Fibroblast of lung (primary cell): ENCODE measurements at regions not wholly inside any gene's neighbourhood (a gene's known extent, or its start where the extent isn't known, plus 50 kb on each side); places are given as distances from the start of the nearest gene placed in this dataset.
A peak's percentile ranks its signal among the peaks of the same experiment; 100 is the strongest.

ENCODE experiments used
- DNase-seq, 2 donors: peaks; one replicate each; pipeline versions ENCODE4 v3.0.0 to v3.0.0-alpha.2; 2010; ENCODE audit warnings: low read depth in 2 of 2
- H2AFZ ChIP-seq: 2 replicates; pipeline ENCODE4 v1.5.1; 2012; ENCODE audit warnings: low read length, control low read depth, inconsistent platforms
- H3K27ac ChIP-seq: 2 replicates; pipeline ENCODE4 v1.5.1; 2011; ENCODE audit warnings: low read length, control low read depth; ENCODE audit not compliant: insufficient read depth
- H3K27me3 ChIP-seq: 2 replicates; pipeline ENCODE4 v1.5.1; 2011; ENCODE audit warnings: mild to moderate bottlenecking, low read length; ENCODE audit not compliant: control insufficient read depth, insufficient read depth
- H3K36me3 ChIP-seq: 2 replicates; pipeline ENCODE4 v1.5.1; 2011; ENCODE audit warnings: low read length; ENCODE audit not compliant: control insufficient read depth, insufficient read depth
- H3K4me1 ChIP-seq: 2 replicates; pipeline ENCODE4 v1.5.1; 2011; ENCODE audit warnings: low read length; ENCODE audit not compliant: control insufficient read depth, insufficient read depth; ENCODE audit errors: extremely low read depth
- H3K4me2 ChIP-seq: 2 replicates; pipeline ENCODE4 v1.5.1; 2011; ENCODE audit warnings: low read length, control low read depth; ENCODE audit not compliant: insufficient read depth; ENCODE audit errors: extremely low read depth
- H3K4me3 ChIP-seq, 4 experiments: fragments of 200-600 bp in 1 of 4; sonication (generic) in 1 of 4; replicated peaks in 1 of 4; 2 replicates each; pipeline ENCODE4 v1.5.1; 2011 to 2016; ENCODE audit warnings: low read length in 4 of 4, low read depth in 3 of 4, mild to moderate bottlenecking in 3 of 4, control low read depth in 2 of 4, inconsistent platforms in 1 of 4, mixed read lengths in 1 of 4; ENCODE audit not compliant: insufficient read depth in 1 of 4; ENCODE audit errors: control extremely low read depth in 1 of 4
- H3K79me2 ChIP-seq: 2 replicates; pipeline ENCODE4 v1.5.1; 2012; ENCODE audit warnings: mild to moderate bottlenecking, low read length, inconsistent platforms; ENCODE audit not compliant: control insufficient read depth, insufficient read depth
- H3K9ac ChIP-seq: 2 replicates; pipeline ENCODE4 v1.5.1; 2011; ENCODE audit warnings: mild to moderate bottlenecking, low read length, control low read depth; ENCODE audit not compliant: insufficient read depth
- H3K9me3 ChIP-seq: 2 replicates; pipeline ENCODE4 v1.5.1; 2012; ENCODE audit warnings: low read depth, low read length; ENCODE audit not compliant: control insufficient read depth, insufficient read depth
- H4K20me1 ChIP-seq: 2 replicates; pipeline ENCODE4 v1.5.1; 2011; ENCODE audit warnings: low read length; ENCODE audit not compliant: control insufficient read depth, insufficient read depth; ENCODE audit errors: extremely low read depth
- EZH2 ChIP-seq: IDR thresholded peaks from 2 replicates; pipeline ENCODE4 v1.5.1; 2012; ENCODE audit warnings: low read length, control low read depth, mild to moderate bottlenecking; ENCODE audit errors: missing control alignments
- TF ChIP-seq, protein P1 (sequence below), 2 donors: IDR thresholded peaks in 1 of 2; conservative IDR thresholded peaks in 1 of 2; 1 replicate in 1 of 2; 2 replicates in 1 of 2; pipeline ENCODE4 v1.5.1; 2011 to 2012; ENCODE audit warnings: low read length in 2 of 2, control low read depth in 1 of 2, inconsistent platforms in 1 of 2, low read depth in 1 of 2, mild to moderate bottlenecking in 1 of 2

DNA sequence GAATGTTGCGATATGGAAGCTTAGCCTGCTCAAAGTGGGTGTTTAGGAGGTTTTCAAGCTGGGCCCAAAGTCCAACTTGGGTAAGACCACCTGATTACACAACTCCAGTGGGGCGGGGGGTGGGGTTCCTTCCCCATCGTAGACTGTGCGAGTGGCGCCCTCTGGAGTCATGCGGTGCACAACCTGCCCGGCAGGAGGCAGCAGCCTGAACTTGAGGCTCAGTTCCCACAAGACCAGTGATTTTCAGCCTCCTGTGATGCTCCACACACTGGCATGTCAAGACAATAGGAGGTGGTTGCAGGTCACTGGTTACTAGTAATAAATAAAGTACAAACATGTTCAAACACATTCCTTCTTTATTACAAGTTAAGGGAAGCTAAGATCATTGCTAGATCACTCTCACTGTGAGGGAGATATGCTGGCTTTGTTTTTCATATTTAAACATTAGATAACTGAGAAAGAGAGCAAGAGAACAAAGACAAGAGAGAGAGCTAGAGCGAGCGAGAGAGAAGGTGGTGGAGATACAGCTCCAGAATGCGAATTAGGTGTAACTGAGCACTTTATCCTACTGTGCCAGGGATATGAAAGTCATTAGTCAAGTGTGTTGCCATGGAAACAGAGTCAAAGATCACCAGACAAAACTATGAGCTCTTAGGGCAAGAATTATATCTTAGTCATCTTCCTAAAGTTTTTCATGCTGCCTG is 97.4 kb upstream of the BMPER start:
- TF ChIP-seq EZH2: no peak
- TF ChIP-seq, protein P1, sequence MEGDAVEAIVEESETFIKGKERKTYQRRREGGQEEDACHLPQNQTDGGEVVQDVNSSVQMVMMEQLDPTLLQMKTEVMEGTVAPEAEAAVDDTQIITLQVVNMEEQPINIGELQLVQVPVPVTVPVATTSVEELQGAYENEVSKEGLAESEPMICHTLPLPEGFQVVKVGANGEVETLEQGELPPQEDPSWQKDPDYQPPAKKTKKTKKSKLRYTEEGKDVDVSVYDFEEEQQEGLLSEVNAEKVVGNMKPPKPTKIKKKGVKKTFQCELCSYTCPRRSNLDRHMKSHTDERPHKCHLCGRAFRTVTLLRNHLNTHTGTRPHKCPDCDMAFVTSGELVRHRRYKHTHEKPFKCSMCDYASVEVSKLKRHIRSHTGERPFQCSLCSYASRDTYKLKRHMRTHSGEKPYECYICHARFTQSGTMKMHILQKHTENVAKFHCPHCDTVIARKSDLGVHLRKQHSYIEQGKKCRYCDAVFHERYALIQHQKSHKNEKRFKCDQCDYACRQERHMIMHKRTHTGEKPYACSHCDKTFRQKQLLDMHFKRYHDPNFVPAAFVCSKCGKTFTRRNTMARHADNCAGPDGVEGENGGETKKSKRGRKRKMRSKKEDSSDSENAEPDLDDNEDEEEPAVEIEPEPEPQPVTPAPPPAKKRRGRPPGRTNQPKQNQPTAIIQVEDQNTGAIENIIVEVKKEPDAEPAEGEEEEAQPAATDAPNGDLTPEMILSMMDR (conservative IDR thresholded peaks at IDR 0.05 in 1 of 2, IDR thresholded peaks at IDR 0.05 in 1 of 2; ENCODE audit: low read depth in 1 of 2, low read length in 2 of 2): peak; percentile 37 to 39
- H3K27me3 ChIP-seq: no peaks in the 10 kb centered on the region
- H3K9ac ChIP-seq: no peak overlapping the region
- peaks cover 6% of the 10 kb centered on the region for H3K4me1 ChIP-seq
- H3K27ac ChIP-seq: peak overlapping the region; percentile 17
- no peaks in the 10 kb centered on the region for H3K36me3 ChIP-seq
- DNase-seq: peak; percentile 66 to 91
- H3K9me3 ChIP-seq: no peaks in the 10 kb centered on the region
- H3K4me3 ChIP-seq: no peak overlapping the region
- no peaks in the 10 kb centered on the region for H3K79me2 ChIP-seq
- no peaks in the 10 kb centered on the region for H4K20me1 ChIP-seq
- no peak overlapping the region for H2AFZ ChIP-seq
- H3K4me2 ChIP-seq: peak overlapping the region; percentile 20

DNA sequence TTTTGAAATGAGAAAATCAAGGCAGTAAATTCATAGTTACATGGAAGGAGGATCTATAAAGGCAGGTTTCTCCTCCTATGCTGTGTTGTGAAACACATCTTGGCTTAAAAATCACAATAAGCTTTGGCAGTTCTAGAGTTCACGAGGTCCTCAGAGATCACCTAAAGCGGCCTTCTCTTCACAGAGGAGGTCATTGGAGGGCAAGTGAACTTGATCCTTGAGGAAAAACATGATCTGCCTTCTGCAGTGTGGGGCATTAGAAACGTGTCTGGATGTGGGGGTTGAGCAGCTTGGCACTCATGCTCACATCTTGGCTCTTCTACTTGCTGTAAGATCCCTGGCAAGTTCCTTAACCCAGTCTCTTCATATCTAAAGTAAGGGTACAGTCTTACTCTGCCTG is 96.1 kb upstream of the BMPER start:
- no peaks in the 10 kb centered on the region for H3K36me3 ChIP-seq
- no peak overlapping the region for H2AFZ ChIP-seq
- H4K20me1 ChIP-seq: no peaks in the 10 kb centered on the region
- no peak overlapping the region for H3K27ac ChIP-seq
- H3K79me2 ChIP-seq: no peaks in the 10 kb centered on the region
- H3K9ac ChIP-seq: no peak overlapping the region
- H3K4me2 ChIP-seq: no peak overlapping the region
- no peaks in the 10 kb centered on the region for H3K27me3 ChIP-seq
- TF ChIP-seq EZH2: no peak
- TF ChIP-seq, protein P1 (conservative IDR thresholded peaks at IDR 0.05 in 1 of 2, IDR thresholded peaks at IDR 0.05 in 1 of 2; ENCODE audit: low read depth in 1 of 2, low read length in 2 of 2): no peak
- H3K4me3 ChIP-seq: no peak overlapping the region
- H3K4me1 ChIP-seq: peaks cover 6% of the 10 kb centered on the region
- no peak for DNase-seq
- no peaks in the 10 kb centered on the region for H3K9me3 ChIP-seq

DNA sequence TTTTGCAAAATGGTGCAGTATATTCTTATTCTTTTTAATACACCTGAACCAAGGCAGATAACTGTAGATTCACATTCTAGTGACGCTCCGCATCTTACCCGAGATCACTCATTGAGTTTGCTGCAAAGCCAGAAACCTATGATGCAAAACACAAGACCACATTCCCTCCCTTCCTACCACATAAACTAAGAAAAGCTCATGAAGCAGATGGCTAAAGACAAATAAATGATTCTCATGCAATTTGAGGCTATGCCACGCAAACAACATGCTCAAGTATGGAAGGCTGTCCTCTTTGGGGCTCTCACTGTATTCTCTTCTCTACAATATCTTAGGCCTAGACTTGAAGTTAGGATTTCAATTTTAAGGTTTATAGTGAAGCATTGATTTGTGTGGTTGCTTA is 95.0 kb upstream of the BMPER start:
- no peaks in the 10 kb centered on the region for H3K36me3 ChIP-seq
- no peak overlapping the region for H2AFZ ChIP-seq
- no peak for DNase-seq
- H3K4me1 ChIP-seq: peaks cover 11% of the 10 kb centered on the region
- no peak for TF ChIP-seq EZH2
- TF ChIP-seq, protein P1 (conservative IDR thresholded peaks at IDR 0.05 in 1 of 2, IDR thresholded peaks at IDR 0.05 in 1 of 2; ENCODE audit: low read depth in 1 of 2, low read length in 2 of 2): no peak
- no peaks in the 10 kb centered on the region for H3K27me3 ChIP-seq
- H3K27ac ChIP-seq: no peak overlapping the region
- H3K9ac ChIP-seq: no peak overlapping the region
- no peak overlapping the region for H3K4me3 ChIP-seq
- no peaks in the 10 kb centered on the region for H3K9me3 ChIP-seq
- H3K79me2 ChIP-seq: no peaks in the 10 kb centered on the region
- no peak overlapping the region for H3K4me2 ChIP-seq
- H4K20me1 ChIP-seq: no peaks in the 10 kb centered on the region
